WTC11 (cell line): ENCODE measurements at regions not wholly inside any gene's neighbourhood (a gene's known extent, or its start where the extent isn't known, plus 50 kb on each side); places are given as distances from the start of the nearest gene placed in this dataset.

Experiments used
- ATAC-seq: fragments of 200-7000 bp; cut with Tn5 transposase; 2 replicates; pipeline ENCODE4 v1.10.0; 2021; ENCODE audit warnings: mild to moderate bottlenecking, moderate library complexity
- CTCF ChIA-PET: fragments of 300-600 bp; sonication (Branson Sonifier 250); formaldehyde crosslinking; loops from one replicate; lab custom pipeline; 2021; ENCODE audit warnings: antibody characterized with exemption; lab: Charles Lee
- POLR2A ChIA-PET: fragments of 350-600 bp; sonication (Branson Sonifier 250); formaldehyde crosslinking; loops from one replicate; lab custom pipeline; 2021; ENCODE audit warnings: antibody characterized with exemption; lab: Charles Lee
- DNase-seq: peaks from one replicate; pipeline ENCODE4 v3.0.0; 2021; ENCODE audit warnings: low spot score
- H3K27ac Mint-ChIP-seq: 2 replicates; pipeline ENCODE4 v1.8.0; 2021; ENCODE audit warnings: mixed read lengths
- H3K27me3 Mint-ChIP-seq: 2 replicates; pipeline ENCODE4 v1.8.0; 2021; ENCODE audit warnings: low read depth, mild to moderate bottlenecking, moderate library complexity, mixed read lengths
- H3K36me3 Mint-ChIP-seq: 2 replicates; pipeline ENCODE4 v1.8.0; 2021; ENCODE audit warnings: mixed read lengths
- H3K4me1 Mint-ChIP-seq: 2 replicates; pipeline ENCODE4 v1.8.0; 2022; ENCODE audit warnings: mixed read lengths
- H3K4me3 Mint-ChIP-seq: 2 replicates; pipeline ENCODE4 v1.8.0; 2021; ENCODE audit warnings: mild to moderate bottlenecking, moderate library complexity, mixed read lengths
- H3K9me3 Mint-ChIP-seq: 2 replicates; pipeline ENCODE4 v1.8.0; 2021; ENCODE audit warnings: mixed read lengths
- AFF4 ChIP-seq: sonication (generic); formaldehyde crosslinking; IDR thresholded peaks from 2 replicates; pipeline ENCODE4 v1.8.1; 2023; ENCODE audit warnings: mild to moderate bottlenecking, missing genetic modification reagents, borderline replicate concordance
- ATF6 ChIP-seq: sonication (generic); formaldehyde crosslinking; IDR thresholded peaks from 2 replicates; pipeline ENCODE4 v1.8.1; 2023; ENCODE audit warnings: mild to moderate bottlenecking, missing genetic modification reagents
- CREB1 ChIP-seq: sonication (generic); formaldehyde crosslinking; IDR thresholded peaks from 2 replicates; pipeline ENCODE4 v1.8.0; 2023; ENCODE audit warnings: mild to moderate bottlenecking, missing genetic modification reagents
- E2F1 ChIP-seq: sonication (generic); formaldehyde crosslinking; IDR thresholded peaks from 2 replicates; pipeline ENCODE4 v1.8.0; 2022; ENCODE audit warnings: mild to moderate bottlenecking, missing genetic modification reagents
- EMX1 ChIP-seq: fragments of 250-450 bp; sonication (Bioruptor Pico); IDR thresholded peaks from 2 replicates; pipeline ENCODE4 v1.8.0; 2021; ENCODE audit warnings: mild to moderate bottlenecking
- FOXK1 ChIP-seq: sonication (generic); formaldehyde crosslinking; IDR thresholded peaks from 2 replicates; pipeline ENCODE4 v1.8.0; 2022; ENCODE audit warnings: mild to moderate bottlenecking, moderate library complexity, missing genetic modification reagents
- FOXP1 ChIP-seq: sonication (generic); formaldehyde crosslinking; IDR thresholded peaks from 2 replicates; pipeline ENCODE4 v1.8.0; 2022; ENCODE audit warnings: missing genetic modification reagents, mild to moderate bottlenecking, moderate library complexity, borderline replicate concordance
- GABPB1 ChIP-seq: sonication (generic); formaldehyde crosslinking; IDR thresholded peaks from 2 replicates; pipeline ENCODE4 v1.8.1; 2023; ENCODE audit warnings: mild to moderate bottlenecking, missing genetic modification reagents
- IRF2 ChIP-seq: sonication (generic); formaldehyde crosslinking; IDR thresholded peaks from 2 replicates; pipeline ENCODE4 v1.8.0; 2022; ENCODE audit warnings: low read depth, missing genetic modification reagents, borderline replicate concordance
- NFE2L1 ChIP-seq: sonication (generic); formaldehyde crosslinking; IDR thresholded peaks from 2 replicates; pipeline ENCODE4 v1.8.1; 2023; ENCODE audit warnings: missing genetic modification reagents
- NFYB ChIP-seq: sonication (generic); formaldehyde crosslinking; conservative IDR thresholded peaks from 2 replicates; pipeline ENCODE4 v1.8.0; 2022; ENCODE audit warnings: low read depth, missing genetic modification reagents
- SMAD3 ChIP-seq: sonication (generic); formaldehyde crosslinking; IDR thresholded peaks from 2 replicates; pipeline ENCODE4 v1.8.0; 2022; ENCODE audit warnings: missing genetic modification reagents, mild to moderate bottlenecking, borderline replicate concordance
- SOX15 ChIP-seq: fragments of 250-450 bp; sonication (Bioruptor Pico); IDR thresholded peaks from 2 replicates; pipeline ENCODE4 v1.9.0; 2021; ENCODE audit warnings: mild to moderate bottlenecking
- USF1 ChIP-seq: sonication (generic); formaldehyde crosslinking; IDR thresholded peaks from 2 replicates; pipeline ENCODE4 v1.8.0; 2022; ENCODE audit warnings: mild to moderate bottlenecking, missing genetic modification reagents
- ZNF121 ChIP-seq: sonication (generic); formaldehyde crosslinking; IDR thresholded peaks from 2 replicates; pipeline ENCODE4 v1.8.0; 2023; ENCODE audit warnings: missing genetic modification reagents
- ZNF232 ChIP-seq: sonication (generic); formaldehyde crosslinking; IDR thresholded peaks from 2 replicates; pipeline ENCODE4 v1.8.0; 2022; ENCODE audit warnings: mild to moderate bottlenecking, missing genetic modification reagents
- ZNF532 ChIP-seq: fragments of 250-450 bp; sonication (Bioruptor Pico); IDR thresholded peaks from 2 replicates; pipeline ENCODE4 v1.9.0; 2021; ENCODE audit warnings: mild to moderate bottlenecking, borderline replicate concordance

GRCh38 chr3:72341920-72342319, 506.3 kb downstream of the SHQ1 start:
- no peak overlapping the region for H3K4me3 Mint-ChIP-seq
- CTCF ChIA-PET = interaction anchor here (1.1 kb wide), 1 partner anchor 324 kb away, joined by 3 read pairs; no protein-coding TSS in a partner anchor
- no peak overlapping the region for H3K27ac Mint-ChIP-seq
- DNase-seq = no peak
- peak; percentile 56 for ATAC-seq
- no peaks in the 10 kb centered on the region for H3K9me3 Mint-ChIP-seq
- no peaks in the 10 kb centered on the region for H3K36me3 Mint-ChIP-seq
- peaks cover 9% of the 10 kb centered on the region for H3K4me1 Mint-ChIP-seq
- POLR2A ChIA-PET = no interaction called here
- no peak for TF ChIP-seq E2F1
- H3K27me3 Mint-ChIP-seq = no peaks in the 10 kb centered on the region

GRCh38 chr3:72341380-72341770, 506.9 kb downstream of the SHQ1 start:
- Mint-ChIP-seq H3K4me1 (peaks cover 8% of the 10 kb centered on the region), H3K36me3 (no peaks in the 10 kb centered on the region), H3K4me3 (no peak overlapping the region), H3K27ac (no peak overlapping the region), H3K9me3 (no peaks in the 10 kb centered on the region), H3K27me3 (no peaks in the 10 kb centered on the region)
- ChIA-PET POLR2A (no interaction called here), CTCF (interaction anchor here (1.1 kb wide), 1 partner anchor 324 kb away, joined by 3 read pairs; no protein-coding TSS in a partner anchor)
- no peak for TF ChIP-seq EMX1 (CRISPR knock-in tag)
- no peak for TF ChIP-seq GABPB1
- ATAC-seq = no peak
- no peak for DNase-seq

- Mint-ChIP-seq H3K36me3 (no peaks in the 10 kb centered on the region), H3K4me1 (peaks cover 3% of the 10 kb centered on the region), H3K4me3 (no peak overlapping the region), H3K27me3 (no peaks in the 10 kb centered on the region), H3K27ac (no peak overlapping the region), H3K9me3 (no peaks in the 10 kb centered on the region)
- ATAC-seq = no peak
- ChIA-PET POLR2A (no interaction called here), CTCF (interaction anchor here (1.1 to 1.8 kb wide), 3 partner anchors 34 to 315 kb away, joined by 4 to 6 read pairs (median 5); no protein-coding TSS in a partner anchor)
- DNase-seq = no peak
- TF ChIP-seq USF1 (CRISPR knock-in tag) (no peak), FOXK1 (CRISPR knock-in tag) (no peak), AFF4 (no peak), SOX15 (CRISPR knock-in tag) (no peak), IRF2 (no peak), ZNF532 (CRISPR knock-in tag) (no peak), NFYB (CRISPR knock-in tag) (no peak), FOXP1 (CRISPR knock-in tag) (no peak), NFE2L1 (CRISPR knock-in tag) (no peak), CREB1 (no peak), E2F1 (no peak), SMAD3 (CRISPR knock-in tag) (no peak), ZNF232 (no peak), ATF6 (CRISPR knock-in tag) (no peak), ZNF121 (CRISPR knock-in tag) (no peak)
Measured at GRCh38 chr3:72340476-72341379, 507.5 kb downstream of the SHQ1 start.
